Activated naive CD4-positive, alpha-beta T cell treated with anti-CD3 and anti-CD28 coated beads for 36 hours (primary cell): ENCODE measurements at regions not wholly inside any gene's neighbourhood (a gene's known extent, or its start where the extent isn't known, plus 50 kb on each side); places are given as distances from the start of the nearest gene placed in this dataset.
"Not testable (repeated sequence)": the region's sequence is repeated elsewhere in the genome, so short reads cannot be mapped to it uniquely, and the experiment has no call there.

ENCODE experiments used
- CTCF ChIA-PET: fragments of 350-600 bp; sonication (Branson Sonifier 250); formaldehyde crosslinking; loops from one replicate; lab custom pipeline; 2021; ENCODE audit warnings: antibody characterized with exemption; lab: Charles Lee
- DNase-seq: peaks from one replicate; pipeline ENCODE4 v3.0.0-alpha.2; 2020
- H3K27ac Mint-ChIP-seq: one replicate; pipeline ENCODE4 v1.8.0; 2021; ENCODE audit warnings: mild to moderate bottlenecking, mixed read lengths
- H3K27me3 Mint-ChIP-seq: one replicate; pipeline ENCODE4 v1.8.0; 2021; ENCODE audit warnings: low read depth, mixed read lengths
- H3K36me3 Mint-ChIP-seq: one replicate; pipeline ENCODE4 v1.8.0; 2021; ENCODE audit warnings: low read depth, mixed read lengths
- H3K4me1 Mint-ChIP-seq: one replicate; pipeline ENCODE4 v1.8.0; 2021; ENCODE audit warnings: low read depth, mixed read lengths
- H3K4me3 Mint-ChIP-seq: one replicate; pipeline ENCODE4 v1.8.0; 2021; ENCODE audit warnings: mild to moderate bottlenecking, moderate library complexity, mixed read lengths
- H3K9me3 Mint-ChIP-seq: one replicate; pipeline ENCODE4 v1.8.0; 2021; ENCODE audit warnings: mixed read lengths
- intact Hi-C: fragments of 100-400 bp; cut with micrococcal nuclease; formaldehyde crosslinking; loops from one replicate; pipeline ENCODE4 v1.15.1; 2023

- Mint-ChIP-seq H3K27me3 (no peaks in the 10 kb centered on the region), H3K4me1 (no peaks in the 10 kb centered on the region), H3K4me3 (no peak overlapping the region), H3K27ac (no peak overlapping the region), H3K36me3 (no peaks in the 10 kb centered on the region), H3K9me3 (no peaks in the 10 kb centered on the region)
- no peak for DNase-seq
- CTCF ChIA-PET = no interaction called here
- intact Hi-C loops = no loop called here
These were observed 136.7 kb downstream of the MMUT start for GRCh38 chr6:49326347-49326746.

- Mint-ChIP-seq H3K9me3 (no peaks in the 10 kb centered on the region), H3K4me1 (no peaks in the 10 kb centered on the region), H3K27me3 (no peaks in the 10 kb centered on the region), H3K4me3 (no peak overlapping the region), H3K27ac (no peak overlapping the region), H3K36me3 (no peaks in the 10 kb centered on the region)
- DNase-seq = no peak
- CTCF ChIA-PET = no interaction called here
- intact Hi-C loops = no loop called here
These were observed 137.2 kb downstream of the MMUT start for GRCh38 chr6:49325891-49326290.

- H3K36me3 Mint-ChIP-seq = no peaks in the 10 kb centered on the region
- H3K9me3 Mint-ChIP-seq = no peaks in the 10 kb centered on the region
- no peaks in the 10 kb centered on the region for H3K4me1 Mint-ChIP-seq
- no peaks in the 10 kb centered on the region for H3K27me3 Mint-ChIP-seq
- H3K27ac Mint-ChIP-seq = no peak overlapping the region
- DNase-seq = no peak
- intact Hi-C loops = no loop called here
- no peak overlapping the region for H3K4me3 Mint-ChIP-seq
- CTCF ChIA-PET = no interaction called here
These were observed 140.2 kb downstream of the MMUT start for GRCh38 chr6:49322861-49323260.

GRCh38 chr6:49321561-49322072 lies 141.4 kb downstream of the MMUT start:
- Mint-ChIP-seq H3K27ac (no peak overlapping the region), H3K4me3 (no peak overlapping the region), H3K4me1 (no peaks in the 10 kb centered on the region), H3K9me3 (peaks cover 3% of the 10 kb centered on the region), H3K36me3 (no peaks in the 10 kb centered on the region), H3K27me3 (no peaks in the 10 kb centered on the region)
- intact Hi-C loops = no loop called here
- no peak for DNase-seq
- CTCF ChIA-PET = no interaction called here

GRCh38 chr6:49305010-49305409 lies 158.0 kb downstream of the MMUT start:
- CTCF ChIA-PET = no interaction called here
- Mint-ChIP-seq H3K27me3 (no peaks in the 10 kb centered on the region), H3K4me1 (no peaks in the 10 kb centered on the region), H3K36me3 (no peaks in the 10 kb centered on the region), H3K4me3 (no peak overlapping the region), H3K9me3 (no peaks in the 10 kb centered on the region), H3K27ac (no peak overlapping the region)
- intact Hi-C loops = no loop called here
- DNase-seq = no peak

- DNase-seq, intact Hi-C loops, H3K9me3 Mint-ChIP-seq, H3K4me1 Mint-ChIP-seq, H3K27me3 Mint-ChIP-seq, H3K4me3 Mint-ChIP-seq, H3K36me3 Mint-ChIP-seq, H3K27ac Mint-ChIP-seq: not testable (repeated sequence)
- CTCF ChIA-PET = interaction anchor here (0.6 kb wide), 1 partner anchor 99 kb away, joined by 3 read pairs; no protein-coding TSS in a partner anchor
These were observed 158.7 kb downstream of the MMUT start for GRCh38 chr6:49304393-49304792.

- H3K4me1 Mint-ChIP-seq = no peaks in the 10 kb centered on the region
These were observed 162.1 kb downstream of the MMUT start for GRCh38 chr6:49300911-49301310.

GRCh38 chr6:49300443-49300842 lies 162.6 kb downstream of the MMUT start:
- Mint-ChIP-seq H3K4me3 (no peak overlapping the region), H3K4me1 (no peaks in the 10 kb centered on the region), H3K9me3 (no peaks in the 10 kb centered on the region), H3K27ac (no peak overlapping the region), H3K36me3 (no peaks in the 10 kb centered on the region), H3K27me3 (no peaks in the 10 kb centered on the region)
- intact Hi-C loops = no loop called here
- no peak for DNase-seq
- CTCF ChIA-PET = no interaction called here

More at GRCh38 chr6:49300911-49301310, 162.1 kb downstream of the MMUT start:
- H3K36me3 Mint-ChIP-seq = no peaks in the 10 kb centered on the region
- CTCF ChIA-PET = no interaction called here
- intact Hi-C loops = no loop called here
- H3K27me3 Mint-ChIP-seq = no peaks in the 10 kb centered on the region
- no peak overlapping the region for H3K27ac Mint-ChIP-seq
- no peaks in the 10 kb centered on the region for H3K9me3 Mint-ChIP-seq
- no peak overlapping the region for H3K4me3 Mint-ChIP-seq
- DNase-seq = no peak

GRCh38 chr6:49299279-49299678 lies 163.8 kb downstream of the MMUT start:
- DNase-seq = no peak
- Mint-ChIP-seq H3K27me3 (no peaks in the 10 kb centered on the region), H3K36me3 (no peaks in the 10 kb centered on the region), H3K4me3 (no peak overlapping the region), H3K9me3 (no peaks in the 10 kb centered on the region), H3K4me1 (no peaks in the 10 kb centered on the region), H3K27ac (no peak overlapping the region)
- CTCF ChIA-PET = no interaction called here
- intact Hi-C loops = no loop called here

GRCh38 chr6:49284180-49284579 lies 178.9 kb downstream of the MMUT start:
- Mint-ChIP-seq H3K36me3 (no peaks in the 10 kb centered on the region), H3K9me3 (peaks cover 5% of the 10 kb centered on the region), H3K4me1 (no peaks in the 10 kb centered on the region), H3K27ac (no peak overlapping the region), H3K4me3 (no peak overlapping the region), H3K27me3 (no peaks in the 10 kb centered on the region)
- DNase-seq = no peak
- intact Hi-C loops = no loop called here
- CTCF ChIA-PET = no interaction called here

- H3K4me1 Mint-ChIP-seq, CTCF ChIA-PET, H3K9me3 Mint-ChIP-seq, H3K27ac Mint-ChIP-seq, intact Hi-C loops, H3K27me3 Mint-ChIP-seq, H3K36me3 Mint-ChIP-seq, DNase-seq, H3K4me3 Mint-ChIP-seq: not testable (repeated sequence)
These were observed 188.0 kb downstream of the MMUT start for GRCh38 chr6:49274809-49275769.

GRCh38 chr6:49269190-49269589 lies 193.9 kb downstream of the MMUT start:
- intact Hi-C loops = no loop called here
- Mint-ChIP-seq H3K27ac (no peak overlapping the region), H3K9me3 (no peaks in the 10 kb centered on the region), H3K27me3 (no peaks in the 10 kb centered on the region), H3K4me3 (no peak overlapping the region), H3K4me1 (no peaks in the 10 kb centered on the region), H3K36me3 (no peaks in the 10 kb centered on the region)
- DNase-seq = no peak
- CTCF ChIA-PET = no interaction called here

GRCh38 chr6:49264909-49265308 lies 198.1 kb downstream of the MMUT start:
- H3K27me3 Mint-ChIP-seq = no peaks in the 10 kb centered on the region
- intact Hi-C loops = no loop called here

More at GRCh38 chr6:49264909-49265308, 198.1 kb downstream of the MMUT start:
- no peaks in the 10 kb centered on the region for H3K9me3 Mint-ChIP-seq
- DNase-seq = no peak
- CTCF ChIA-PET = no interaction called here
- no peaks in the 10 kb centered on the region for H3K4me1 Mint-ChIP-seq
- H3K4me3 Mint-ChIP-seq = no peak overlapping the region
- H3K36me3 Mint-ChIP-seq = no peaks in the 10 kb centered on the region
- no peak overlapping the region for H3K27ac Mint-ChIP-seq
